IPS-18a (cell line): ENCODE measurements at regions not wholly inside any gene's neighbourhood (a gene's known extent, or its start where the extent isn't known, plus 50 kb on each side); places are given as distances from the start of the nearest gene placed in this dataset.

Source experiments
- H3K27ac ChIP-seq: one replicate; pipeline ENCODE4 v1.5.1; 2013; ENCODE audit warnings: low read length
- H3K27me3 ChIP-seq: one replicate; pipeline ENCODE4 v1.6.1; 2013; ENCODE audit warnings: mild to moderate bottlenecking, low read length; ENCODE audit not compliant: control insufficient read depth, insufficient read depth
- H3K36me3 ChIP-seq: one replicate; pipeline ENCODE4 v1.6.1; 2013; ENCODE audit warnings: low read depth, low read length; ENCODE audit not compliant: control insufficient read depth
- H3K4me1 ChIP-seq: one replicate; pipeline ENCODE4 v1.6.1; 2013; ENCODE audit warnings: low read depth, low read length; ENCODE audit not compliant: control insufficient read depth
- H3K4me3 ChIP-seq: one replicate; pipeline ENCODE4 v1.5.1; 2013; ENCODE audit warnings: low read length
- H3K9ac ChIP-seq: one replicate; pipeline ENCODE4 v1.6.1; 2013; ENCODE audit warnings: mild to moderate bottlenecking, low read length, moderate library complexity
- H3K9me3 ChIP-seq: one replicate; pipeline ENCODE4 v1.6.1; 2013; ENCODE audit warnings: low read depth, low read length; ENCODE audit not compliant: control insufficient read depth

DNA sequence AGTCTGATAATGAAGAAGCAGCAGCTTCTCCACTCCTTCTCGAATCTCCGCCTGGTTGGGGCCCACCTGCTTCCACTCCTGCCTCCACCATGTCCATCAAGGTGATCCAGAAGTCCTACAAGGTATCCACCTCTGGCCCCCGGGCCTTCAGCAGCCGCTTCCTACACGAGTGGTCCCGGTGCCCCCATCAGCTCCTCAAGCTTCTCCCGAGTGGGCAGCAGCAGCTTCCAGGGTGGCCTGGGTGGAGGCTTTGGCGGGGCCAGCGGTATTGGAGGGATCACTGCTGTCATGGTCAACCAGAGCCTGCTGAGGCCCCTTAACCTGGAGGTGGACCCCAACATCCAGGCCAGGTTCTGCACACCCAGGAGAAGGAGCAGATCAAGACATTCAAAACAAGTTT lies 381.0 kb upstream of the USP15 start:
- Histone ChIP-seq H3K9ac (no peak overlapping the region), H3K4me3 (no peak overlapping the region), H3K27me3 (no peaks in the 10 kb centered on the region), H3K27ac (no peak overlapping the region), H3K36me3 (no peaks in the 10 kb centered on the region), H3K9me3 (no peaks in the 10 kb centered on the region), H3K4me1 (no peaks in the 10 kb centered on the region)

DNA sequence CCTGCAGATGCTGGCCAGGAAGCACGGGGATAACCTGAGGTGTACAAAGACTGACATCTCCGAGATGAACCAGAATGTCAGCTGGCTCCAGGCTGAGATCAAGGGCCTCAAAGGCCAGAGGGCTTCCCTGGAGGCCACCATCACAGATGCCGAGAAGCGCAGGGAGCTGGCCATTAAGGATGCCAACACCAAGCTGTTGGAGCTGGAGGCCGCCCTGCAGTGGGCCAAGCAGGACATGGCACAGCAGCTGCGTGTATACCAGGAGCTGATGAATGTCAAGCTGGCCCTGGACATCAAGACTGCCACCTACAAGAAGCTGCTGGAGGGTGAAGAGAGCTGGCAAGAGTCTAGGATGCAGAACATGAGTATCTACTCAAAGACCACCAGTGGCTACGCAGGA lies 380.0 kb upstream of the USP15 start:
- no peaks in the 10 kb centered on the region for H3K9me3 ChIP-seq
- no peak overlapping the region for H3K27ac ChIP-seq
- H3K36me3 ChIP-seq, result no peaks in the 10 kb centered on the region

DNA sequence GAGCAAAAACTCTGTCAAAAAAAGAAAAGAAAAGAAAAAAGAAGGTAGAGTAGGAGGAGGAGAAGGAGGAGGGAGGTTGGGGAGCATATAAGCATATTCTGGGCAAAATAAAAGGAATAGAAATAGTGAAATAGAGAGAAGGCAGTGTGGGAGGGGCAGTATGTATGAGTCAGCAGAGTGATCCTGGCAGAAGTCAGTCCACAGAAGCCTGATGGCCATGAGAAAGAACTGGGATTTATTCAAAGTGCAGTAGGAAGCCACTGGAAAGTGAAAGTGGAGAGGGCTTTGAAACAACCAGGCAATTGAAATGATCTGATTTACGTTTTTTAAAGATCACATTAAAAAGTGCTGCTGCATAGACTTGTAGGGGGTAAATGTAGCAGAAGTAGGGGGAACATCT lies 368.6 kb upstream of the USP15 start:
- Histone ChIP-seq H3K4me1 (no peaks in the 10 kb centered on the region), H3K36me3 (no peaks in the 10 kb centered on the region), H3K9me3 (no peaks in the 10 kb centered on the region), H3K27ac (no peak overlapping the region), H3K4me3 (no peak overlapping the region), H3K9ac (no peak overlapping the region), H3K27me3 (no peaks in the 10 kb centered on the region)

More for the DNA sequence above, 380.0 kb upstream of the USP15 start:
- Histone ChIP-seq H3K4me1 (no peaks in the 10 kb centered on the region), H3K9ac (no peak overlapping the region), H3K4me3 (no peak overlapping the region), H3K27me3 (no peaks in the 10 kb centered on the region)

DNA sequence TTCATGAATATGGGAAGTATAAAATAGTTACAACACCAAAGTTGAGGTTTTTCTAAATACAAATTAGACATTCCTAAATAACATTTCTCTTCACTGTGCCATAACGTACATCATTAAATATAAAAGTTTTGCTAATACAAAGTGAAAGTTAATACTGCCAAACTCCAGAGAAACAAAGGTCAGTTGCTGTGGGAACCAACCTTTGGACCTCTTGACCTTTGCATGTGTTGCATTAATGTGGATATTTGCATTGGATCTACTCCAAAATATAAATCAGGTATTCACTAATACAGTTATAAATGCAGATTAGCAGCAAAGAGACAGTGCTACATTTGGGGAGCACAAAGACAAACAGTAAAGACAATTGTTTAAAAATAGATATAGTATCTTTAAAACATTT lies 366.0 kb upstream of the USP15 start:
- Histone ChIP-seq H3K27ac (no peak overlapping the region), H3K27me3 (no peaks in the 10 kb centered on the region), H3K36me3 (no peaks in the 10 kb centered on the region), H3K9ac (no peak overlapping the region), H3K4me1 (no peaks in the 10 kb centered on the region), H3K4me3 (no peak overlapping the region), H3K9me3 (peaks cover under 1% of the 10 kb centered on the region)

DNA sequence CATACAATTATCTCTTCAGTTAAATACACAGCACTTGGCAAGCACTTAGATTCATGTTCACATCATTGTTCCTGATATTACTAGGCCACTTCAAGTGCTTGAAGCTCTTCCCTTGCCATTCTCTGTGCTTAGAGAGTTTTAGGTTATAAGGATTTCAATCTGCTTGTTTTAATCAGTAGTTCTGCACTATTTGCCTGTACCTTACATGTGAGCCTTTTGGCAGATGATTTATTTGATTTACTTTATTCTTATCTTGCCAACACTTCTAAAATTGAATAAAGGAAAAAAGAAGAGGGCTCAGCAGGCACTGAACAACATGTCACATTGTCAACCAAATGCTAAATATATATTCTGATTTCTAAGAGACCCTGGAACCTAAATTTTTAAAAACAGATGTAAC lies 363.8 kb upstream of the USP15 start:
- no peaks in the 10 kb centered on the region for H3K27me3 ChIP-seq
- no peaks in the 10 kb centered on the region for H3K36me3 ChIP-seq
- H3K9ac ChIP-seq, result no peak overlapping the region

DNA sequence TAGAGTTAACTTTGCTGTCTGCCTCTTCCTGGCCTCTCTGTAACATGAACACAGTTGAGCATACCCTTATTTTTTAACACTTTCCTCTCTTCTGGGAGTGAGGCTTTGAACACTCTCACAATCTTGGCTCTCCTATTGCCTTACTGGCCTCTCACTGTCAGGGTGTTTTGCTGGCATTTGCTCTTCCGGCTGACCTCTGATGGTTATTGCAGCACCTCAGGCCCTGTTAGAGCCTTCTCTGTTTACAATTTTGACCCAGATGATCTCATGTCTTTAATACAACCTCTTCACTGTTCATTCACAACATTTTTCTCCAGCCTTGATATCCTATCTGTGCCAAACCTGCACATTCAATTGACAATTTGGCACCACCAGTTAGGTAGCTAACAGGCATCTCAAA lies 357.8 kb upstream of the USP15 start:
- peaks cover 4% of the 10 kb centered on the region for H3K9me3 ChIP-seq
- H3K4me3 ChIP-seq, result no peak overlapping the region
- no peak overlapping the region for H3K9ac ChIP-seq
- no peaks in the 10 kb centered on the region for H3K4me1 ChIP-seq
- no peaks in the 10 kb centered on the region for H3K36me3 ChIP-seq
- no peaks in the 10 kb centered on the region for H3K27me3 ChIP-seq
- no peak overlapping the region for H3K27ac ChIP-seq

More for the DNA sequence above, 363.8 kb upstream of the USP15 start:
- Histone ChIP-seq H3K4me1 (no peaks in the 10 kb centered on the region), H3K27ac (no peak overlapping the region), H3K4me3 (no peak overlapping the region), H3K9me3 (peaks cover 4% of the 10 kb centered on the region)

DNA sequence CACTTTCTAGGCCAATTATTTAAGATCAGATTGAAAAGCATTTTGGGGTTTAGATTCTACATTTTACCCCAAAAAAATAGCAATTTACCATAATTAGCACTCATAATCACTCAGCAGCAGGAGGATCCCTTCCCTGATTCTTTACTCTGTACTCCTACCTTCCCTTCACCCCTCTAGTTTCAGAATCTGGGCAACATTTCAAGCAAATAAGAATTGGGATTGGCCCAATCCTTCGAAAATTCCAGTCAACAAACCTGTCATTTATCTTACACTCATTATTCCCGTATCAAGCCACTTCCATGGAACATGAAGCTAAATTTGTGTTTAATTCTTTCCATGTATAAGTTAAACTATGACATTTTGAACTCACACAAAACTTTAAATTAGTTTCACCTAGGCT lies 349.1 kb upstream of the USP15 start:
- no peak overlapping the region for H3K4me3 ChIP-seq
- H3K9ac ChIP-seq, result no peak overlapping the region
- no peaks in the 10 kb centered on the region for H3K36me3 ChIP-seq
- H3K4me1 ChIP-seq, result no peaks in the 10 kb centered on the region
- no peaks in the 10 kb centered on the region for H3K27me3 ChIP-seq
- H3K9me3 ChIP-seq, result no peaks in the 10 kb centered on the region
- no peak overlapping the region for H3K27ac ChIP-seq

DNA sequence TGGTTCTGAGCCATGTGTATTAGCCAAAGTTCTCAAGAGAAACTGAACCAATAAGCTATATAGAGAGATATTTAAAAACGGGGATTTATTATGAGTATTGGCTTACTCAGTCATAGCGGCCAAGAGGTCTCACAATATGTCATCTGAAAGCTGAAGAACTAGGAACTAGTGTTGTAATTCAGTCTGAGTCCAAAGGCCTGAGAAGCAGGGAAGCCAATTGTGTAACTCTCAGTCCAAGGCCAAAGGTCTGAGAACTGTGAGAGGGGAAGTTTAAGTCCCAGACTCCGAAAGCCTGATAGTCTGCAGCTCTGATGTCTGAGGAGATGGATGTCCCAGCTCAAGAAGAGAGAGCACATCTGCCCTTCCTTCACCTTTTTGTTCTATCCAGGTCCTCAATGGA lies 344.8 kb upstream of the USP15 start:
- H3K9ac ChIP-seq, result no peak overlapping the region
- peaks cover 5% of the 10 kb centered on the region for H3K4me1 ChIP-seq
- no peaks in the 10 kb centered on the region for H3K36me3 ChIP-seq
- H3K27ac ChIP-seq, result no peak overlapping the region
- H3K9me3 ChIP-seq, result no peaks in the 10 kb centered on the region
- H3K27me3 ChIP-seq, result no peaks in the 10 kb centered on the region
- H3K4me3 ChIP-seq, result no peak overlapping the region

DNA sequence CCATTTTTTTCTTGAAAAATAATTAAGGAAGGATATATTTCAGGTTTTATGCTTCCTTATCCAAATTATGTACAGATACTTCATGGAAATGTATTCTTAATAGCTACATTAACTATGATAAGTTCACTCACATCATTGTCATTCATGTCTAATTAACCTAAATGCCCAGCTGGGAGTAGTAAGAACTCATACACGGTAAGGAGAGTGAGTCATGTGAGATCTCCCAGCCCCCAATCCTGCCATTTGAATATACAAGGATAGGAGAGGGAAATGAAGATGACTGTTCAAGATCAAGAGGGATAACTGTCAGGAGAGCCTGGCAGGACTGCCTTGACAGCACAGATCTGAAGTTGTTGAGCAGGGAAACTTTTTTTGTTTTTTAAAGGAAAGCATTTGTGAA lies 343.4 kb upstream of the USP15 start:
- H3K4me1 ChIP-seq, result peaks cover 5% of the 10 kb centered on the region
- no peaks in the 10 kb centered on the region for H3K9me3 ChIP-seq
- no peak overlapping the region for H3K9ac ChIP-seq
- no peak overlapping the region for H3K27ac ChIP-seq
- H3K36me3 ChIP-seq, result no peaks in the 10 kb centered on the region
- H3K27me3 ChIP-seq, result no peaks in the 10 kb centered on the region
- H3K4me3 ChIP-seq, result no peak overlapping the region

DNA sequence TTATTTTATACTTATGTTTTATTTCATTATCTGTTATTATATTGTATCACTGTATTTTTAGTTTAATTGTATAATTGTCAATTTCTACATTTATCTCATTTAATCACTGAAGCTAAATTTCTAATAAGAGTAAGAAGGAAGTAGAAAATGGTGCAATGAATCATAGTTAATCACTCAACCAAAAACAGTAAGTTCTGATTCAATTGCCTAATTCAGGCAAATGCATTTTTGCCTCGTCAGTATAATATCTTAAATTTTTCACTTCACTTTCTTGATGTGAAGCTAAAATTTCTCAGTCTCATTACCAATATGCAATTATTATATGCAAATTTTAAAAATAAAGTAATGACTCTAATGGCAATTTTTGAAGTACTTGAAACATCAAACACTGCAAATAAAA lies 340.5 kb upstream of the USP15 start:
- H3K4me1 ChIP-seq, result peaks cover 5% of the 10 kb centered on the region
- H3K9me3 ChIP-seq, result no peaks in the 10 kb centered on the region
- H3K4me3 ChIP-seq, result no peak overlapping the region
- H3K36me3 ChIP-seq, result no peaks in the 10 kb centered on the region
- H3K27ac ChIP-seq, result no peak overlapping the region
- H3K9ac ChIP-seq, result no peak overlapping the region
- no peaks in the 10 kb centered on the region for H3K27me3 ChIP-seq

DNA sequence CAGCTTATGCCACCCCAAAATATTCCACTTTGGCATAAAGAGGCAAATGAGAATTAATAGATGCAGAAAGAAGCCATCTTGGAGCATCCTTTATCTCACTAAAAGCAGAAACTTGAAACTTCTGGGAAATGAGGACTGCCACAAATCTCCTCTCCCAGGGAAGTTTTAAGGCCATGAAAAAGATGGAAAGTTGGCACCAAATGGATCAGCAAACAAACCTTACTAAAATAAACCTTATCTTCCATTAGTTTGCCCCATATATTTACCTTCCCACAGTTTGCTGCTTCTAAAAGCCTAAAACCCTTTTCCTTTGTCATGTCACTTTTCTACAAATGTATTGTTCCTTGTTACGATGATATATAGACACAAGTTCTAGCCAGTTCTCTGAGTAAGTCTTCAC lies 340.0 kb upstream of the USP15 start:
- Histone ChIP-seq H3K27ac (no peak overlapping the region), H3K9ac (no peak overlapping the region), H3K27me3 (no peaks in the 10 kb centered on the region), H3K9me3 (no peaks in the 10 kb centered on the region), H3K4me3 (no peak overlapping the region), H3K4me1 (peaks cover 5% of the 10 kb centered on the region), H3K36me3 (no peaks in the 10 kb centered on the region)

DNA sequence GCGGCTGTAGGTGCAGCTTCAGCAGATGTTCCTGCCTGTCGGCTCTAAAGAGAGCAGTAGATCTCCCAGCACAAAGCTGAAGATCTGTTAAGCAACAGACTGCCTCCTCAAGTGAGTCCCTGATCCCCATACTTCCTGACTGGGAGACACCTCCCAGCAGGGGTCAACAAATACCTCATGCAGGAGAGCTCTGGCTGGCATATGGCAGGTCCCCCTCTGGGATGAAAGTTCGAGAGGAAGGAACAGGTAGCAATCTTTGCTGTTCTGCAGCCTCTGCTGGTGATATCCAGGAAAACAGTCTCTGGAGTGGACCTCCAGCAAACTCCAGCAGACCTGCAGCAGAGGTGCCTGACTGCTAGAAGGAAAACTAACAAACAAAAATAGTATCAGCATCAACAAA lies 337.1 kb upstream of the USP15 start:
- H3K9ac ChIP-seq, result no peak overlapping the region
- H3K27me3 ChIP-seq, result no peaks in the 10 kb centered on the region
- no peak overlapping the region for H3K4me3 ChIP-seq
- no peaks in the 10 kb centered on the region for H3K4me1 ChIP-seq
- H3K36me3 ChIP-seq, result no peaks in the 10 kb centered on the region
- H3K9me3 ChIP-seq, result no peaks in the 10 kb centered on the region
- H3K27ac ChIP-seq, result no peak overlapping the region
